Activated CD4-positive, alpha-beta T cell treated with anti-CD3 and anti-CD28 coated beads, Interleukin-2, Interleukin-6, amounts not matched to agents 100 ng/mL and 50 ng/mL, durations not matched to agents 16 hours and 8 hours (primary cell): ENCODE measurements at regions not wholly inside any gene's neighbourhood (a gene's known extent, or its start where the extent isn't known, plus 50 kb on each side); places are given as distances from the start of the nearest gene placed in this dataset.

ENCODE experiments used
- DNase-seq: peaks from one replicate; pipeline ENCODE4 v3.0.0-alpha.2; 2020

DNA sequence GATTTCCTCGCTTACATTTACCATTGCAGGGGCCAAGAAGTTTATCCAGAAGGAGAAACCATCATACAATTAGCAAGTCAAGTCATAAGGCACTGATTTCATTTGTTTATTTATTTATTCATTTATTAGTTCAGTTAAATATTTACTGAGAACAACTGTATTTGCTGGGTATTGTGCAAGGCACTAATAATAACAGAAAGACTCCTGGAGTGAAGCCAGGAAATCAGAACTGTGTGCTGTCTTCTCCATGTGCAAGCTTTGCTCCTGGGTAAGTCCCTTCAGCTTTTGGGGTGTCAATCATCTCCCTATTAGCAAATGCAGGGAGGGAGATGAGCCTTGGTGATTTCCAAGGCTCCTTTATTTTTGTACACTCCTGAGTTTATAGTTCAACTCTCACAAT is 341.6 kb upstream of the MEIS1 start:
- DNase-seq = no peak

DNA sequence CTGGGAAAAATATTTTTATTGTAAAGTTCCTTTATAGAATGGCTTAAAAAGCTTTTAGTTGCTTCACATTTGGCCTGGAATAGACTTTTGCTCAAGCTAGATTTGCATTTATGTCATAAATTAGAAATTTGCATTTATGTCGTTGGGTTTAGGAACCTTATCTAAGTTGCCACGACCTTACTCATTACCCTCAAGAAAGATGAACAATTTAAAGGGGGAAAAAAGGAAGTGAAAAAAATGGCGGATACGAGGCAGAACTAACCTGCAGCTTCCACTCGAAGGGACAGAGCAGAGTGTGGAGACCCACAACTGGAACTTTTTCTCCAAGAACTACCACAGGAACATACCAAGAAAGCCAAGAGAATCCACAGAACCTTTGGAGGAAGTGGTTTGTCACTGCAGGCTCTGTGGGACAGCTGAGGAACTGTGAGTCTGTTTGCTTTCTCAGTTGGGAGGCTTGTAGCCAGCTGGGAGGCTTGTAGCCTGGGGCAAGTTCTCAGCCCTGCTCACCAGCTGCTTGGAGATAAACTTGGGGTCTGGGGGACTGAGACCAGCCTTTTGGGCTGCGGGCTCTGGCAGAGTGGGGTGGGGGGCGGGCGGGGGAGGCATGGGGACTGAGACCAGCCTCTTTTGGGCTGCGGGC is 349.9 kb upstream of the MEIS1 start:
- DNase-seq = no peak

DNA sequence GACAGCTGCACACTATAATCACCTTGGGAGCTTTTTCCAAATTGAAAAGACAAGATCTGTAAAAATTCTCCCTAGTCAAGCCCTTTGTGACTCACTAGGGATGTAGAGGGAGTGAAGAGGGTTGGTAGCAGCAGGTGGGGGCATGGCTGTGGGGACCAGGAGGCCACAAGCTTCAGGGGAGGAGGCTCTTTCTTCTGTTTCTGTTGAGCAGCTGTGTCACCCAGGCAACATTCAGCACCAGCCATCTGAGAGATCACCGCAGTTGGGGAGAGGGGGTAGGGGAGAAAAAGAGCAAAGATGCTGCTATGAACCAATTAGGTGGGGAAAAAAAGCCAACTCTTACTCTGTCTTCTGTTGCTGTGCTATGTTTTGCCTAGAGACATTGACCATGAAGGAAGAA is 352.3 kb upstream of the MEIS1 start:
- no peak for DNase-seq

DNA sequence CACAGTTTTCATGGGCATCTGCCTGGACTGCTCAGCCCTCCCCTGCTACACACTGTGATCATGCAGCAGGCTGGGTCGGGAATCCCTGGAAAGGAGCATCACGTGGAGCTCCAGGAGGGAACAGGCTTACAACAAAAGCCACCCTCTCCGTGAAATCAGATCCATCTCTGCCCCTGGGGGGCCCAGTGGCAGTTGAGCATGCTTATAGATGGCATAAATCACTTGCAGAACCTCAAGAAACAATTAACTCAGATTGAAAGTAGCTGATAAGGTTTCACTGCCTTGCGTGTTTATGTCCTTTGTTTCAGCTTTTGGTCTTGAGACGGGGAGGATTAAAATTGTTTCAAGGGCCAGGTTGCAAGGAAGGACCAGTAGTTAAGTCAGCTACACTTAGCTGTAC is 354.8 kb upstream of the MEIS1 start:
- no peak for DNase-seq

DNA sequence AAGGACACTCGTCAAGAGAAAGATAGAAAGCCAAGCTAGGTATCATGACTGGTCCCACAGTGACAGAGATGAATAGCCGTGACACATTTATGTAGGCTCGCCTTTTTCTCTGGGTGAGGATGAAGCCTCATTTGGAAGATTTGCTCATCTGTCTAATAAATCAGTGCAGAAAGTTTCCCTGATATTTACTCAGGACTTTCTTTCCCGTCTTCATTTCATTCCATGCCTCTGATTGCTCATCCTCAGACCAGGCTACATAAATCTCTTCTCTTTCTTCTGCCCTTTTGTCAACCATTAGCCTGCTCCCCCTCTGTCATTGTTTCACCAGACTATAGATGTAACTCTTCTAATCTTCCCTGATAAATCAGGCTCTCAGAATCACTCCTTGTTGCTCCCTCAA is 361.8 kb upstream of the MEIS1 start:
- no peak for DNase-seq

DNA sequence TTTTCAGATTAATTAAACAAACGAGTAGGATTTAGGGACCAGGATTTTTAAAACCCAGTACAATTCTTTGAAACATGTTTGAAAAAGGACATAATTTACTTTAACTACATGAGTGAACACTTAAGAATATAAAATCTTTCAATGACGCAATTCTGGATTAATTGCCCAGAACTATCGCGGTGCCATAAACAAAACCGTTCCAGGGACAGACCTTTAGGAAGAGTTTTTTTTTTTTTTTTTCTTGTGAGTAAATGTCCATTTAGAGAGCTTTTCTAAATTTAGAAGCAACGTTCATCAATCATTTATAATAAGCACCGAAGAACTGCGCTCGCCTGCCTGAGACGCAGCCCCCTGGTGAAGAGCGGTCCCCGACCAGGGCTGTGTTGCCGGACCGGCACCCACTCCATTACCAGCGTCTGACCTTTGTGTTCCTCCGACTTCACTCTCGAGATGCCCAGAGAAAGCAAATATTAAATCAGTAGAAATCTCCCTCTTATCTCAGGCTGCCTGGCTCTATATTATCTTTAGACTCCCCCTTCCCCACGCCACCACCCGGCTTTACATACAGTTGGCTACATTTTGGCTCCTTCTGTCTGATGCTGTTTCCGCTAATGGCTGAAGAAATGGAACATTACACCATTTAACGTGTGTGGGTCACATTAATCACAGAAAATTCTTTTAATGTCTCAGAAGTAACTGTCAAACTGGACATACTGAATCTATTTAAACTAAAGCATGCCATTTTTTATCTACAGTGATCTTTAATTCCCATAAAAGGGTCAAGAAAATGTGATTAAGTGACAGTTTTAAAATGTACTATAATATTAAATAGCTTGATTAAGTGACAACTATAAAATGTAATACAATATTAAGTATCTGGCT is 364.0 kb upstream of the MEIS1 start:
- DNase-seq = no peak

DNA sequence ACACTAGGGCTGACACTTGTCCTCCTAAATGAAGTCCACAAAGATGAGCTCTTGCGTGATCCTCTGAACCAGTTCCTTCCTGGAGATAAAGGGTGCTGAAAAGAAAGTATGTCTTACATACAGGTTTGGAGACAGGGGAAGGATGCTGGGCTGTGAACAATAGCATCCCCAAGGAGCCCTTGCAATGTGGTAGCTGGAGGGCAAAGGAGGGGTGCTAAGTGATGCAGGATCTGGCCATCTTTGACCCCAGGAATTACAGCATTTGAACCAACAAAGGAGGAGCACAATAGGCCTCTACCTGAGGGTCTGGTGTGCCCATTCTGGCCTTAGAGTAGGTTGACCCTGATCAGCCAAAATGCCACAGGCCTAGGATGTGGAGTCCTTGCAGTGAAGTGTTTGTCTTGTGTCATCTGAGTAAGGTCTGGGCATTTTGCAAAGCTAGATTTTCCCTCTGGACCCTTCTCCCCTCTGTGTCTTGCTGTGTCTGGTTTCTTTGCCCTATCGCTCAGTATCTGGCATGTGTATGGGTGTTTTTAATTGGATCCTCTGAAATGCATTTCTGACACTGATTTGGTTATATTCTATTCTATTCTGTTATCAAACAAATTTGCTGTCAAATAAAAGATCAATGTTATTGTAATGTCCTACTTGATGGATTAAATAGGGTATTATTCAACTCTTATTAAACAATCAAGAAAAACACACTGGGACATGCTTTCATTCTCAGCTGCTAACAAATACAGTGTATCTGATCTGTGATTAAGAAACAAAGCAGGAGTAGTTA is 364.8 kb upstream of the MEIS1 start:
- no peak for DNase-seq

DNA sequence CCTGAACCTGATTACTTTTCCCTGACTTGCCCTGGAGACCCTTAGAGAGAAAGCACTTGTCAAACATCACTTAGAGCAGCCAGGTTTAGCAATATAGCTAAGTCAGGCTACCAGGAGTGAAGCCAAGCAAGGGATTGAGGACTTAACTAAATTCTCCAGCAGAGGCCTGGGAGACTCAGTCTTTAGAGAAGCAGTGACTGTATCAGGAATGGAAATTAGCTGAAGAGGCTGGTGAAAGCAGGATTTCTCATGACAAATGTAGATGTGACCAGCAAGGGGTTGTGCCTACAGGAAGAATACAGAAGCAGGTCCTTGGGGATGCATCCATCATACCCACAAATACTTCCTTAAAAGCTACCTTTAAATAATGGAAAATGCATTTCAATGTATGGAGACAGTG is 368.9 kb upstream of the MEIS1 start:
- no peak for DNase-seq

DNA sequence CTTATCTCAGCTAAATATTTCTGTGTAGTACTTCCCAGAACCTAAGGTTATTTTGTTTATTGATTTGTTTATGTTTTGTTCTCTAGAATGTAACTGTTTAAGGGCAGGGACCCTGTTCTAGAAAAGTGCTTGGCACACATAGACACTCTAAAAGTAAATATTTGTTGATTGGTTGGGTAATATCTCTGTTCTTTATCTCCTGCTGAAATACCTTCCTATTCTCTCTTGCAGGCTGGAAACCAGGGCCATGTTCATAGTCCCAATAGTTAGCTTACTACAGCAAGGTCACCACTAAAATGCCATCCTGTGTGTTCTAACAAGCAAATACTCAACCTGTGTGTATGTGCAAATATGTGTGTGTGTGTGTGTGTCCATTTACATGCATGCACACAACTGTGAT is 375.6 kb upstream of the MEIS1 start:
- DNase-seq = no peak

DNA sequence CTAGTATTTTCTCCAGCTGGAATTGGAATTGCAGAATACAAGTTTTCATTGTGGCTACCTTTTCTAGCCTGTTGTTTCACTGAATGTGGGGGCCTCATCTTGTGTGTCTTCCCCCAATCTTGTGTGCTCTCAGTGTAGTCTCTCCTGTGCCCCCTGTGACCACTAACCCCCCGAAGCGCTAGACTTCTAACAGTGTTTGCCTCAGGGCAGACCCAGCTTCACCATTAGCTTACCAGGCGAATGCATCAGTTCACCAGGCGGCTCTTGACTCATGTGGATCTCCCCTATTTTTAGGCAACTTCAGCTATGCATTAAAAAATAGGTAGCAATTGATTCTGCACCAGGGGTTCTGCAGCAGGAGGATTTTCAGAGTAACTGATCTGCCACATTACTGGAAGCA is 376.2 kb upstream of the MEIS1 start:
- DNase-seq = no peak

DNA sequence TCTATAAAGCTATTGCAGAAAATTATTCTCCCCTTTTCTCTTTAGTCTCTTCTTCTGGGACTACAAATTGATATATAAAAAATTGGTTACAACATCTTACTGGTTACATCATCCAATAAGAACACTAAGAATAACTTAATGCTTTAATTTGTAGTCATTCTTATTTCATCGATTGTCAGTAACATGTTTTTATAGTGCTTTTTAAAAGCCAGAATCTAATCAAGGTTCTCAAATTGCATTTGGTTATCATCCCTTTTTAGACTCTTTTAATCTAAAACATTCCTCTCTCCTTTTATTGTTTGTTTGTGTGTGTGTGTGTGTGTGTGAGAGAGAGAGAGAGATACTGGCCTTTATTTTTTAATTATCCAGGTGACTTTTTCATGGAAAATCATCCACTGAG is 377.1 kb upstream of the MEIS1 start:
- DNase-seq = no peak

DNA sequence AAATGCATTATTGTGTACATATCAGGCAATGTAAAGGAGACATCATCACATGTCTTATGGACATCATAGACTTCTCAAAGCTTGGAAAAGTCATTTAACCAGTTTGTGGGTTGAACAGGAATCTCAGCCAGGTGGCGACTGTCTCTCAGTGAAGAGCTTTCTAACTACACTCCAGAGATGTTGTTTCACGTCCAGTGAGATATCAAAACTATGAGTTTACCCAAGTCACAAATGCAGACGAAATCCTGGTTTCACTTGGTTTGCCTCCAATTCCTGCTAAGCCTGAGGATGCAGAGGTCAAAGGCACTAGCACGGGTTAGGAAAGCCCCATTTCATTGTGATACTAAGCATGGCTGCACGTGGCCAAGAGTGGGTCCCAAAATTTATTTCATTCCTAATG is 384.5 kb upstream of the MEIS1 start:
- DNase-seq = no peak

DNA sequence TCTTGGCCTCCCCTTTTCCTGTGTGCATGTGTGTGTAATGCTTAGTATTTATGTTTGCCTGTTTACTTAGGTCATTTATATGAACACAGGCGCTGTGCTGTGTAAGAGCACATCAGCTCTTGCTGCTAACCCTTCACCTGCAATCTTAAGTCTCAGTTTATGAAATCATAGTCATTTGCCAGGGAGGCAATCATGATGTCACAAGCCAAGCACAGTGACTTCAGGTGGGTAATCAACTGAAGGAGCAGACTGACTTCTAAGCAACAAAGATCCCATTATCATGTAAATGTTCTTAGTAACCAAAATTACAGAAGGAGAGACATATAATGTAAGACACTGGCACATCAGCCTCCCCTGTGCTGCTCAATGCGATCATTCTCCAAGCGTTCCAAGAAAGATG is 386.3 kb upstream of the MEIS1 start:
- DNase-seq = no peak

DNA sequence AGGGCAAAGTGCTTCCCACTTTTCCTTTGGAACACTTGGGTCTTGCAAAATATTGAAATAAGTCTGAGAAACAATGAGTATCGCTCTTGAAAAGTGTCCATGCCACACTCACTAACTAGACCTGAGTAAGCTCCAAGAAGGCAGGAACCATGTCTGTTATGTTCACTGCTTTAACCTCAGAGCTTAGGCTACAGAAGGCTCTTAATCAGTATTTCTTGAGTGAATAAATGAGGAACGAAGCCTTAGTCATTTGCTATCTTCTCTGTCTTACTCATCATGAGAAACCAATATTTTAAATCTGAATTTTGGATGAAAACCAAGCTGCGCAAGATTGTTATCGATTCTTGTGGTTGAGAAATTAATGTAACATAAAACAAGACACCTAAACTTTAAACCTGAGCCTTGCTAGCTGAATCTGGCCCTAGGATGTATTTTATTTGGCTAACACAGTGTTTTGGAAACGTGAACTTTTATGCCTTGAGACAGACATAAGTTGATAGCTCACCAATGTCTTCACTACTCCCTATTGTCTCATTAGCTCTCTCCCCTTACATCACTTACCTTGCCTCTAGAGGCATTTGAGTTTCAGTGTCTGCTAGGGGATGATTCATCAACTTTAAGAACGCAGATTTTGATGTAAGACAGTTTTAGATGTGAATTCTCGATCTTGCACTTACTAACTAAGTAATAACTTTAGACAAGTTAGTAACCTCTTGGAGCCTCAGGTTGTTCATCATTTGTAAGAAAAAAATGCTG is 392.8 kb upstream of the MEIS1 start:
- DNase-seq = peak; percentile 10

DNA sequence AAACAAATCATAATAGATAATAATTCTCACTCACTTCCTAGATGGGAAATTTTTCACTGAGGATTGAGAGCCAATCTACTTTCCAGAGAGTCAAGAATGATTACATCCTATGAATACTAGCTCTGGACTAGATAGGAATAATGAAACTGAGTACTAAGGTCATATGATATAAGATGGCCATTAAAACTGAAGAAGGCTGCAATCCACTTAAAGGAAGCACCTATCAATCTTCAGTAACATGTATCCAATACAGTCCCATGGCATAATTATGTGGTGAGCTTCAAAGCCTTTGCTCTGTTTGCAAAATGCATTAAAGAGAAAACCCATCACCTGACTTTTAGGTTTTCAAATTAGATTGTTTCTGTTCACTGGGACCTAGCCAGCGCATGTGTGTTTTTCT is 398.0 kb upstream of the MEIS1 start:
- DNase-seq = no peak

DNA sequence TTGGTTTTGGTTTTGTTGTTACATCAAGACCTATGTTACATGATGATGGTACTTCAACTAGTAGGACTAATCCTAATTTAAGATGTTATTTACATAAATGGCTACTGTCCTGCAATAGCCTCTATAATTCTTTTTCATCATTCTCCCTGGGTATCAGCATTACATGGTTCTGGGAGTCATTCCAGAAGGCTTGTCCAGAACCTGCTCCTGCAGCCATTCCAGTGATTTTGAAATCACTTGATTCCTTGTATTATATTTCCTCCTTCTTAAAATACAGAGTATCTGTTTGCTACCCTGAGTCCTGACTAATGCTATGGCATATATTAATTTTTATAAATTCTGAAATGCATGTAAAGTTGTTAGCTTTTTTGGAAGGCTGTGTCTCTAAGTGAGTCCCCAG is 400.5 kb upstream of the MEIS1 start:
- DNase-seq = no peak

DNA sequence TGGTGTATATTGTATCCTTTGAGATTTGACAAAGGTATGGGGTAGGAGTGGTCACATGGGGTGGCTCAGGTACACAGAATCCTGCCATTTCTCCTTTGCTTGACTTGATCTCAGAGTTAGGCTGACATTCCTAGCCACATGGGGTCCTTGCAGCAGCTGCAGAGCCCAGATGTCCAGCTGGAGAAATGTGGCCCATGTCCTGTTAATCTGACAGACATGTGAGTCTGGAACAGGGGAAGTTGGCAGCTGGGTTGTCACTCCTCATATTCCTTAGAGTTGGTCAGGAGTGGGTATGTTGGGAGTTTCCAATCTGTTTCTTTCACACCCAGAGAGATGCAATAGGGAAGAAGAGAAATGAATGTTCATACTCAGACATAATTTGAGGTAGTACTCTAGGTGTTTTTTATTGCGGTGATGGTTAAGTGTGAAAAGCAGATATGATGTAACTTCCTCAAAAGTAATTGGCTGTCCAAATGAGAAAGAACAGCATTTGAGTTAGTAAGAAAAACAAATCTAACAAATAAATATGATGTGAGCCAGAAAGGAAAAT is 402.6 kb upstream of the MEIS1 start:
- DNase-seq = no peak

DNA sequence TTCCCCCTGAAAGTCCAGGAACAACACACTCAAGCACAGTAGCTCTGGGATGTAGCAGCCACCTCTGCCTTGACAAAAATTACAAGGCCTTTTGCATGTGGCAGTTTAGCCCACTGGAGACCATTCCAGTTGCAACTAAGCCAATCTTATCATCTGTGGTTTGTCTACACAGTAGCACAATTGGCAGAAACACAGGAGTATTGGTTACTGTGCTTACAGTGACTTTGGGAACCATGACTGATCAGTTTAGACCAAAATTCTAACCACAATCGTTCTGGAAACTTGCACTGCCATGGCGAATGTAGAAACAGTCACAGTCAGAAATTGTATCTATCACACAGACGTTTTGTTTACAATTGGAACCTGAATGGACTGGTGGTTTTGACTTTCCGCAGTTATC is 403.7 kb upstream of the MEIS1 start:
- no peak for DNase-seq

DNA sequence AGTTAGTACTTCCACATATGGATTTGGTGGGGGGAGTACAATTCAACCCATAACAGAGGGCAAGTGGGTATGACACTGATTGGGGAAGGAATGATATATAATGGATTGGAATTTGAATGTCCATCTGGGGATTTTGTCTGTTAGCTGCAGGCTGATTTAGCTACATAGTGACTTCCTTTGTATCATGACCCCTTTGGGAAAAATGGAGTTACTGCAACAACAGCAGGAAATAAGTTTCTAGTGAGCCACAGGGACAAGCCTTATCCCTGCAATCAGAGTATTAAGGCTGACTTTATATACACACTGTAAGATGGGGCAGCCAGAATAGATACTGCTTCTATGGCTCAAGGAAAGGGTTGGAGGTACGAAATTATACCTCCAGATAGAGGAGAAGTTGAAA is 404.4 kb upstream of the MEIS1 start:
- no peak for DNase-seq

DNA sequence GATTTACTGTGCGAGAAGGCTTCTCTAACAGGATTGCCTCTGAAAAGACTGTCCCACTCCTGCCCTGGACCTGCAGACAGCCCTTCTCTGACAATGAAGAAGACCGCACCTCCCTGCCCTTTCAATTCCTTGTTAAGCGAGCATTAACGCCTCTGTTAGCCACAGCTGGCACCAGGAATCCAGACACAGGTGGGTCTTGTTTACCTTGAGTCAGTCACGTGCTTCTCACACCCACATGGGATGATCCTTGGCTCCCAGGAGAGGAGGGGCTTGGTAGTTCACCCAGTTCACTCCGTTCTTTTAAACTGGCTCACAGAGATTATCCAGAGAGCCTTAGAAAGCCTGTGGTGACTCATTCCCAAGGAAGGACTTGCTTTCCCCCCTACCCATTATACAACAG is 410.5 kb upstream of the MEIS1 start:
- DNase-seq = no peak

DNA sequence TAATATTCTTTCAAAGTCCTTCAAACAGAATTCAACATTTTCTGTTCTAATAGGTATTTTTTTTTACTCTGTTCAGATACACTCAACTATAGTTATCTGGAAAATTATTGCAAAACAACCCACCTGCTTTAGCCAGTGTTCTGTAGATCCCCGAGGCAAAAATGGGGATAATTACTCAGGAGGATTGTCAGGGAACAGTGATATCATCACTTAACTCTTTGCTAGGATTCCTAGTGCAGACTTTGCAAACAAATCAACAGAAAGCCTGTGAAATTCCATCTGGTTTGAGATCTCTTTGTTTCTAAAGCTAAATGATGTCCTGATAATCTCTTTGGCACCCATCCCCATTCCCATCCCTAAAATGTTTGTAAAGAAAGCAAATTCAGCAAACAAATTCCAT is 413.6 kb upstream of the MEIS1 start:
- DNase-seq = no peak

DNA sequence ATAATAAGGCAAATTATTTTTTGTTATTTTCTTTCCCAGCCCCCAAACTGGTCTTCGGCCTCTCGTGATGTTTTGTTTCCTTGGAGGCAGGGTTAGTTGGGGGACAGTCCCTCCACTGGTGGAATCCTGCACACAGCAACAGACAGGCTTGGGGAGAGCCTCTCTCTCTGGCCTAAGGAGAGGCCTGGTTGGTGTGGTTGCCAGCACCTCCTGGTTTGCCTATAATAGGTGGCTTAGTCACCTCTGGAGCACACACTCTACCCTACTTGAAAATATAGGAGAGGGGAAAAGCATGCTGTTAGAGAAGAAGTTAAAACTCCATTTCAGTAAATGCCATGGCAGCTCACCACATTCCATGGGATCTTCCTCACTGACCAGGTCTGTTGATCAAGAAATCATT is 417.2 kb upstream of the MEIS1 start:
- DNase-seq = no peak

DNA sequence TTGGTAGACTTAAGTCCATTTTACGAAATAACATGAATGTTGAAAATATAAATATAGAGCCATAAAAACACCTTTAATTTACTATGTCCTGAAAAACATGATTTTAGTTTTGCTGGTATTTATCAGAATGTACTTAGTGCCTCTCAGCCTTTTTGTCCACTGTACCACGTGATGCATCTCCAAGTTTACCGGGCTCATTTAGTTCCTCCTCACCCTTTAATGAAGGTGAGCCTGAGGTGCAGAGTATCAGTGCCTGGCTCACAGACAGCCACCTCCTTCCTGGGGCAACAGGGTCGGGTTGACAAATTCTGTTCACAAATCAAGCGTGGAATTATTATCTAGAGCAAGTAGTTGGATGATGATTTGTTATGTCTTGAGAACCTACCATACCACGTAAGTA is 420.5 kb upstream of the MEIS1 start:
- no peak for DNase-seq
